Gastrocnemius medialis (tissue), 4 donors: ENCODE measurements at regions not wholly inside any gene's neighbourhood (a gene's known extent, or its start where the extent isn't known, plus 50 kb on each side); places are given as distances from the start of the nearest gene placed in this dataset.

Experiments used
- ATAC-seq, 2 donors: fragments of 150-250 bp; one replicate each; pipeline ENCODE4 v1.9.1; 2016
- DNase-seq, 2 donors: peaks; one replicate each; pipeline ENCODE4 v3.0.0-alpha.2; 2019
- H3K27ac ChIP-seq, 4 donors: fragments of 200-600 bp; sonication (generic); 1 replicate in 1 of 4; 2 replicates in 3 of 4; pipeline ENCODE4 v1.5.1; 2016 to 2018; ENCODE audit warnings: mild to moderate bottlenecking in 2 of 4, moderate library complexity in 1 of 4
- H3K27me3 ChIP-seq, 3 donors: fragments of 200-600 bp; sonication (generic) in 2 of 3; 1 replicate in 1 of 3; 2 replicates in 2 of 3; pipeline versions ENCODE4 v1.5.1 to v1.6.0; 2016 to 2019; ENCODE audit warnings: mild to moderate bottlenecking in 1 of 3, moderate library complexity in 1 of 3
- H3K36me3 ChIP-seq, 2 donors: fragments of 200-600 bp; sonication (generic) in 1 of 2; one replicate each; pipeline ENCODE4 v1.5.1; 2017 to 2018
- H3K4me1 ChIP-seq, 2 donors: fragments of 200-600 bp; sonication (generic) in 1 of 2; one replicate each; pipeline ENCODE4 v1.5.1; 2016 to 2017; ENCODE audit warnings: mild to moderate bottlenecking in 2 of 2
- H3K4me3 ChIP-seq, 4 donors: fragments of 200-600 bp; sonication (generic) in 3 of 4; 1 replicate in 1 of 4; 2 replicates in 3 of 4; pipeline ENCODE4 v1.5.1; 2016 to 2019; ENCODE audit warnings: mild to moderate bottlenecking in 2 of 4
- H3K9me3 ChIP-seq, 3 donors: fragments of 200-600 bp; sonication (generic) in 2 of 3; 1 replicate in 1 of 3; 2 replicates in 2 of 3; pipeline ENCODE4 v1.5.1; 2016 to 2019
- CTCF ChIP-seq, 5 experiments: fragments of 450-650 bp in 3 of 5; fragments of 200-600 bp in 2 of 5; sonication (generic) in 2 of 5; IDR thresholded peaks in 4 of 5; conservative IDR thresholded peaks in 1 of 5; 1 replicate in 4 of 5; 2 replicates in 1 of 5; pipeline ENCODE4 v1.5.1; 2016 to 2019; ENCODE audit warnings: antibody characterized with exemption in 5 of 5, mild to moderate bottlenecking in 3 of 5, moderate library complexity in 3 of 5
- POLR2A ChIP-seq, 2 donors: fragments of 450-650 bp; IDR thresholded peaks; one replicate each; pipeline ENCODE4 v1.6.1; 2017; ENCODE audit warnings: antibody characterized with exemption in 2 of 2, mild to moderate bottlenecking in 2 of 2, moderate library complexity in 2 of 2
- in situ Hi-C, 4 donors: fragments of 200-750 bp; cut with MboI; loops; one replicate each; pipeline versions ENCODE4 v1.15.0 to v1.8.0; 2017; ENCODE audit warnings: low sequenced_read_pairs in 4 of 4
- intact Hi-C: fragments of 100-400 bp; cut with DNase I; formaldehyde crosslinking; loops from one replicate; pipeline ENCODE4 v1.15.1; 2023; ENCODE audit warnings: low total_unique reads

GRCh38 chr11:25357133-25357532 lies 860.3 kb downstream of the LUZP2 start:
- intact Hi-C loops, result no loop called here
- no peak overlapping the region for H3K4me3 ChIP-seq
- in situ Hi-C loops, result no loop called here
- no peaks in the 10 kb centered on the region for H3K4me1 ChIP-seq
- H3K27me3 ChIP-seq, result no peaks in the 10 kb centered on the region
- ATAC-seq (no peak), DNase-seq (no peak)
- no peaks in the 10 kb centered on the region for H3K36me3 ChIP-seq
- TF ChIP-seq POLR2A (IDR thresholded peaks at IDR 0.05) (no peak), CTCF (IDR thresholded peaks at IDR 0.05 in 4 of 5, conservative IDR thresholded peaks at IDR 0.05 in 1 of 5) (no peak)
- no peaks in the 10 kb centered on the region for H3K9me3 ChIP-seq
- no peak overlapping the region for H3K27ac ChIP-seq

GRCh38 chr11:25377466-25377865 lies 880.6 kb downstream of the LUZP2 start:
- Histone ChIP-seq H3K4me1 (no peaks in the 10 kb centered on the region), H3K27ac (no peak overlapping the region), H3K36me3 (no peaks in the 10 kb centered on the region), H3K4me3 (no peak overlapping the region), H3K9me3 (no peaks in the 10 kb centered on the region), H3K27me3 (no peaks in the 10 kb centered on the region)
- in situ Hi-C loops (no loop called here), intact Hi-C loops (no loop called here)
- ATAC-seq, result no peak
- DNase-seq, result no peak
- TF ChIP-seq CTCF (IDR thresholded peaks at IDR 0.05 in 4 of 5, conservative IDR thresholded peaks at IDR 0.05 in 1 of 5) (no peak), POLR2A (IDR thresholded peaks at IDR 0.05) (no peak)

GRCh38 chr11:25396847-25397246 lies 900.0 kb downstream of the LUZP2 start:
- no peak for TF ChIP-seq CTCF (IDR thresholded peaks at IDR 0.05 in 4 of 5, conservative IDR thresholded peaks at IDR 0.05 in 1 of 5)
- TF ChIP-seq POLR2A (IDR thresholded peaks at IDR 0.05), result no peak
- Histone ChIP-seq H3K4me3 (no peak overlapping the region), H3K27me3 (no peaks in the 10 kb centered on the region), H3K36me3 (no peaks in the 10 kb centered on the region), H3K4me1 (no peaks in the 10 kb centered on the region), H3K9me3 (no peaks in the 10 kb centered on the region), H3K27ac (no peak overlapping the region)
- no peak for DNase-seq
- ATAC-seq, result no peak
- in situ Hi-C loops, result no loop called here
- intact Hi-C loops, result no loop called here

GRCh38 chr11:25408146-25408545 lies 911.3 kb downstream of the LUZP2 start:
- Histone ChIP-seq H3K4me1 (no peaks in the 10 kb centered on the region), H3K27me3 (no peaks in the 10 kb centered on the region), H3K27ac (no peak overlapping the region), H3K9me3 (no peaks in the 10 kb centered on the region), H3K4me3 (no peak overlapping the region), H3K36me3 (no peaks in the 10 kb centered on the region)
- intact Hi-C loops (no loop called here), in situ Hi-C loops (no loop called here)
- no peak for ATAC-seq
- TF ChIP-seq CTCF (IDR thresholded peaks at IDR 0.05 in 4 of 5, conservative IDR thresholded peaks at IDR 0.05 in 1 of 5) (no peak), POLR2A (IDR thresholded peaks at IDR 0.05) (no peak)
- no peak for DNase-seq

- in situ Hi-C loops (no loop called here), intact Hi-C loops (no loop called here)
- TF ChIP-seq CTCF (IDR thresholded peaks at IDR 0.05 in 4 of 5, conservative IDR thresholded peaks at IDR 0.05 in 1 of 5), result no peak
- no peak for TF ChIP-seq POLR2A (IDR thresholded peaks at IDR 0.05)
- H3K9me3 ChIP-seq, result no peaks in the 10 kb centered on the region
- H3K4me1 ChIP-seq, result no peaks in the 10 kb centered on the region
- no peak overlapping the region for H3K4me3 ChIP-seq
- no peak for ATAC-seq
- no peaks in the 10 kb centered on the region for H3K27me3 ChIP-seq
- H3K27ac ChIP-seq, result no peak overlapping the region
- no peak for DNase-seq
- H3K36me3 ChIP-seq, result no peaks in the 10 kb centered on the region
These were observed 916.1 kb upstream of the ANO3 start for GRCh38 chr11:25415793-25416192.
